AG04450 (cell line): ENCODE measurements at regions not wholly inside any gene's neighbourhood (a gene's known extent, or its start where the extent isn't known, plus 50 kb on each side); places are given as distances from the start of the nearest gene placed in this dataset.

Experiments
- CTCF ChIA-PET: fragments of 300-600, 350-600 bp; formaldehyde crosslinking; extraction: SDS; loops from one replicate; lab custom pipeline; 2022; ENCODE audit warnings: antibody characterized with exemption, inconsistent platforms; lab: Charles Lee
- POLR2A ChIA-PET: fragments of 350-600 bp; formaldehyde crosslinking; extraction: SDS; loops from one replicate; lab custom pipeline; 2021; ENCODE audit warnings: antibody characterized with exemption, inconsistent platforms; lab: Yijun Ruan, JAX
- DNase-seq: peaks from one replicate; pipeline ENCODE4 v3.0.0-alpha.2; 2011; ENCODE audit warnings: low read depth, low spot score
- H3K27ac ChIP-seq: one replicate; pipeline ENCODE4 v1.5.1; 2012; ENCODE audit warnings: low read depth, low read length, control low read depth
- H3K27me3 ChIP-seq: one replicate; pipeline ENCODE4 v1.6.0; 2012; ENCODE audit warnings: low read length; ENCODE audit not compliant: control insufficient read depth, insufficient read depth
- H3K4me3 ChIP-seq: 2 replicates; pipeline ENCODE4 v1.5.1; 2011; ENCODE audit warnings: mild to moderate bottlenecking, low read depth, low read length, control low read depth
- H3K9me3 ChIP-seq: 2 replicates; pipeline ENCODE4 v1.5.1; 2012; ENCODE audit warnings: low read length; ENCODE audit not compliant: control insufficient read depth, insufficient read depth
- CTCF ChIP-seq: IDR thresholded peaks from 2 replicates; pipeline ENCODE4 v1.5.1; 2011; ENCODE audit warnings: low read depth, low read length, control low read depth, inconsistent platforms

DNA sequence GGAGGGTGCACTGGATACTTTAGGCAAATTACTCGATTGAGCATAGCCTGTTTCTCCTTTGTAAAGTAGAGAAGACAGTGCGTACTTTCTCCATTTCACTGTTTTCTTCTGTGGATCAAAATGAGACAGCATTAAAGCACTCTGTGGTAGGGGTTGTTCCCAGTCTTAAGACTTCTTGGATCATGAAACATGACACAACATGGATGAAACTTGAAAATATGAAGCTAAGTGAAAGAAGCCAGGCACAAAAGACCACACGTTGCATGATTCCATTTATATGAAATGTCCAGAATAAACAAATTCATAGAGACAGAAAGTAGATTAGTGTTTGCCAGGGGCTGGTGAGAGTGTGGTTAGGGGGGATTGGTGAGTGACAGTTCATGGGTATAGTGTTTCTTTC is 61.8 kb upstream of the MED9 start:
- peaks cover 2% of the 10 kb centered on the region; the same call in 1 of the 2 replicates for H3K9me3 ChIP-seq
- H3K4me3 ChIP-seq = no peak overlapping the region
- no peaks in the 10 kb centered on the region for H3K27me3 ChIP-seq
- peak overlapping the region; percentile 84 for H3K27ac ChIP-seq
- no peak for TF ChIP-seq CTCF
- no peak for DNase-seq
- CTCF ChIA-PET = interaction anchor here (1.8 to 2.8 kb wide), 2 partner anchors 20 to 82 kb away, joined by 5 to 12 read pairs; no protein-coding TSS in a partner anchor
- POLR2A ChIA-PET = interaction anchor here (1.7 kb wide), 1 partner anchor 20 kb away, joined by 6 read pairs; no protein-coding TSS in a partner anchor

- H3K27me3 ChIP-seq = no peaks in the 10 kb centered on the region
- no peak overlapping the region for H3K4me3 ChIP-seq
- no peak for TF ChIP-seq CTCF
- POLR2A ChIA-PET = interaction anchor here (1.0 kb wide), 1 partner anchor 80 kb away, joined by 5 read pairs; the partner anchor contains the start of gene RASD1
- CTCF ChIA-PET = interaction anchor here (2.8 kb wide), 1 partner anchor 19 kb away, joined by 12 read pairs; no protein-coding TSS in a partner anchor
- H3K9me3 ChIP-seq = peaks cover 2% of the 10 kb centered on the region; the same call in 1 of the 2 replicates
- peak overlapping the region; percentile 87 for H3K27ac ChIP-seq
- DNase-seq = no peak
Observed at GRCh38 chr17:17416007-17416399, 60.8 kb upstream of the MED9 start.

- H3K27me3 ChIP-seq = no peaks in the 10 kb centered on the region
- ChIA-PET POLR2A (interaction anchor here (1.0 kb wide), 1 partner anchor 79 kb away, joined by 5 read pairs; the partner anchor contains the start of gene RASD1), CTCF (interaction anchor here (0.5 to 2.8 kb wide), 3 partner anchors 17 to 80 kb away, joined by 4 to 14 read pairs (median 12); no protein-coding TSS in a partner anchor)
- DNase-seq = no peak
- no peak for TF ChIP-seq CTCF
- peak overlapping the region; percentile 87 for H3K27ac ChIP-seq
- H3K9me3 ChIP-seq = peaks cover 4% of the 10 kb centered on the region
- no peak overlapping the region for H3K4me3 ChIP-seq
Observed at GRCh38 chr17:17416400-17417360, 60.1 kb upstream of the MED9 start.

DNA sequence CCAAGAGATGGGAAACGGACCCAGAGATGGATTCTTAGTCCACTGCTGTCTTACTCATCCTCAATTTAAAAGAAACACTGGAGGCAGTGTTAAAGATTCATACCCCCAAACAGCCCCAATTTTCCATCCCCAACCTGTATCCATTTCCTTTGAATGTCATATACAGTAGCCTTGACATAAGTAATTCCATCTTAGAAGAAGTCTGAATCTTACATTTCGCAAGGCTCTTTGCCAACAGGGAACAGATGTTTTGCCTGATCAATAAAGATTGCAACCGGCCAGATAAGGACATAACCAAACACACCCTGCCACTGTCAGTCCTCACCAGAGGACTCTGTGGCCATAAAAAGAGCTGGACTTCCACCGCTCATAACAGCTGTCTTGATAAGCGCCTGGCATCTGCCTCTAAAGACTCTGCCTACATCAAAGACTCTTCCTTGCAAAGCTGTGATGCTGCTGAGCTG is 59.0 kb upstream of the MED9 start:
- Histone ChIP-seq H3K4me3 (no peak overlapping the region), H3K27me3 (no peaks in the 10 kb centered on the region), H3K9me3 (peaks cover 13% of the 10 kb centered on the region), H3K27ac (no peak overlapping the region)
- TF ChIP-seq CTCF = no peak
- POLR2A ChIA-PET = interaction anchor here (0.5 to 0.6 kb wide), 2 partner anchors 125 to 884 kb away, joined by 7 read pairs; no protein-coding TSS in a partner anchor
- DNase-seq = no peak
- CTCF ChIA-PET = interaction anchor here (0.6 to 0.7 kb wide), 2 partner anchors 79 to 473 kb away, joined by 3 to 4 read pairs; no protein-coding TSS in a partner anchor
